ENCODE measurements at regions not wholly inside any gene's neighbourhood (a gene's known extent, or its start where the extent isn't known, plus 50 kb on each side); places are given as distances from the start of the nearest gene placed in this dataset.

DNA sequence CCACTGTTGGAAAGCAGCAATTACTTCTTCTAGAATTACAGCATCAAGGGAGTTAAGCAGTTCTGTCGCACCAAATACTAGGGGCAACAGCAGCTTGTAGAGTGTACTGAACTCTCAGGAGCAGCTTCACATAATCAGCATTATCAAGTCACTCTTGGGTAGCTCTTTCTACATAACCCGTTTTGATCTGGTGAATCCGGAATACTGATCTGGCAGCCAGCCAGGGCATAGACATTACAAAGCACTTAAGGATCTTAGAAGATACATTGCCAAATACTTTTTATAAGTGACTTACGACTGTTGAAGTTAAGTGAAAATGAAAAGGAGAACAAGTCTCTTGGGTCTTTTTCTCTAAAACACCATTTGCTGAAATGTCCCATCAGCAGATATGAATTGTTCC lies 73.2 kb upstream of the NETO1 start (continued):
- TF ChIP-seq, protein P1, sequence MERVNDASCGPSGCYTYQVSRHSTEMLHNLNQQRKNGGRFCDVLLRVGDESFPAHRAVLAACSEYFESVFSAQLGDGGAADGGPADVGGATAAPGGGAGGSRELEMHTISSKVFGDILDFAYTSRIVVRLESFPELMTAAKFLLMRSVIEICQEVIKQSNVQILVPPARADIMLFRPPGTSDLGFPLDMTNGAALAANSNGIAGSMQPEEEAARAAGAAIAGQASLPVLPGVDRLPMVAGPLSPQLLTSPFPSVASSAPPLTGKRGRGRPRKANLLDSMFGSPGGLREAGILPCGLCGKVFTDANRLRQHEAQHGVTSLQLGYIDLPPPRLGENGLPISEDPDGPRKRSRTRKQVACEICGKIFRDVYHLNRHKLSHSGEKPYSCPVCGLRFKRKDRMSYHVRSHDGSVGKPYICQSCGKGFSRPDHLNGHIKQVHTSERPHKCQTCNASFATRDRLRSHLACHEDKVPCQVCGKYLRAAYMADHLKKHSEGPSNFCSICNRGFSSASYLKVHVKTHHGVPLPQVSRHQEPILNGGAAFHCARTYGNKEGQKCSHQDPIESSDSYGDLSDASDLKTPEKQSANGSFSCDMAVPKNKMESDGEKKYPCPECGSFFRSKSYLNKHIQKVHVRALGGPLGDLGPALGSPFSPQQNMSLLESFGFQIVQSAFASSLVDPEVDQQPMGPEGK (CRISPR knock-in tag; IDR thresholded peaks at IDR 0.05; ENCODE audit: borderline replicate concordance): no peak
- TF ChIP-seq BACH2 (CRISPR knock-in tag; IDR thresholded peaks at IDR 0.05; ENCODE audit: borderline replicate concordance) (no peak), PPARA (CRISPR knock-in tag; IDR thresholded peaks at IDR 0.05; ENCODE audit: borderline replicate concordance) (no peak)

DNA sequence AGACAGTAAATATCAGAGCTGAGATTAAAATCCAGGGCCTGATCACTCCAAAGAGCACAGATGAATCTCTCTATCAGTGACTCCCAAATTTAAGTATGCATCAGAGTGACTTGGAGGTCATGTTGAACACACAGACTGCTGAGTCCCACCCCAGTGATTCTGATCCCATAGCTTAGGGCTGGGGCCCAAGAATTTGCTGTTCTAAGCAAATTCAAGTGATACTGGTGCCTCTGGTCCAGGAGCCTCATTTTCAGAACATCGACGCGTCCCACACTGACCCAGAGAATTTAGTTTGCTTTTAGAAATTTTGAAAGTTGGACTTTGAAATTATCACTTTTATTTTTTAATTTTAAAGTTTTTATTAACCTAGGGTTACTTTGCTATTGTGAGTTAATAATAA lies 72.7 kb upstream of the NETO1 start:
- no peak for ATAC-seq
- TF ChIP-seq ESRRG (CRISPR knock-in tag; IDR thresholded peaks at IDR 0.05) (no peak), TOX (CRISPR knock-in tag; IDR thresholded peaks at IDR 0.05; ENCODE audit: borderline replicate concordance) (no peak), OSR1 (CRISPR knock-in tag; IDR thresholded peaks at IDR 0.05) (no peak)

DNA sequence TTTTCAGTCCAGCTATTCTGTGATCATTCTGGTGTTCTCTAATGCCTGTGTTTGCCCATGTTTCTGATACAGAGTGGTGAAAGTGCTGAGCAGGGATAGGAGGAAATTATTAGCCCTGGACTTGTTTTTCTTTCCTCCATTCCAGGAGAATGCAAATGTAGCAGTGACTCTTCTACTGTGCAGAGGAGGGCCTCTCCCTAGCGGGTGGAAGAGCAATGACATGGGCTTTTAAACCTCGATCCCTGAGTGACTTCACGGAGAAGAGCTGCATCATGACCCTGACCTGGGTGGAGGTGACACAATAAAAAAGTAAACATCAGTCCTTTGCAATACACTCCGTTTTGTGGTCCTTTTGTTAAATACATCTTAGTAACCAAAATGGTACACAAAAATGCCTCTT lies 68.0 kb upstream of the NETO1 start:
- ATAC-seq: no peak
- TF ChIP-seq, protein P2, sequence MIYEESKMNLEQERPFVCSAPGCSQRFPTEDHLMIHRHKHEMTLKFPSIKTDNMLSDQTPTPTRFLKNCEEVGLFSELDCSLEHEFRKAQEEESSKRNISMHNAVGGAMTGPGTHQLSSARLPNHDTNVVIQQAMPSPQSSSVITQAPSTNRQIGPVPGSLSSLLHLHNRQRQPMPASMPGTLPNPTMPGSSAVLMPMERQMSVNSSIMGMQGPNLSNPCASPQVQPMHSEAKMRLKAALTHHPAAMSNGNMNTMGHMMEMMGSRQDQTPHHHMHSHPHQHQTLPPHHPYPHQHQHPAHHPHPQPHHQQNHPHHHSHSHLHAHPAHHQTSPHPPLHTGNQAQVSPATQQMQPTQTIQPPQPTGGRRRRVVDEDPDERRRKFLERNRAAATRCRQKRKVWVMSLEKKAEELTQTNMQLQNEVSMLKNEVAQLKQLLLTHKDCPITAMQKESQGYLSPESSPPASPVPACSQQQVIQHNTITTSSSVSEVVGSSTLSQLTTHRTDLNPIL (CRISPR knock-in tag; IDR thresholded peaks at IDR 0.05; ENCODE audit: low read depth): no peak
- TF ChIP-seq ZNF565 (CRISPR knock-in tag; conservative IDR thresholded peaks at IDR 0.05; ENCODE audit: low read depth): no peak
- no peak for TF ChIP-seq PPARA (CRISPR knock-in tag; IDR thresholded peaks at IDR 0.05; ENCODE audit: borderline replicate concordance)
- TF ChIP-seq GLIS3 (CRISPR knock-in tag; IDR thresholded peaks at IDR 0.05): no peak
- TF ChIP-seq, protein P3, sequence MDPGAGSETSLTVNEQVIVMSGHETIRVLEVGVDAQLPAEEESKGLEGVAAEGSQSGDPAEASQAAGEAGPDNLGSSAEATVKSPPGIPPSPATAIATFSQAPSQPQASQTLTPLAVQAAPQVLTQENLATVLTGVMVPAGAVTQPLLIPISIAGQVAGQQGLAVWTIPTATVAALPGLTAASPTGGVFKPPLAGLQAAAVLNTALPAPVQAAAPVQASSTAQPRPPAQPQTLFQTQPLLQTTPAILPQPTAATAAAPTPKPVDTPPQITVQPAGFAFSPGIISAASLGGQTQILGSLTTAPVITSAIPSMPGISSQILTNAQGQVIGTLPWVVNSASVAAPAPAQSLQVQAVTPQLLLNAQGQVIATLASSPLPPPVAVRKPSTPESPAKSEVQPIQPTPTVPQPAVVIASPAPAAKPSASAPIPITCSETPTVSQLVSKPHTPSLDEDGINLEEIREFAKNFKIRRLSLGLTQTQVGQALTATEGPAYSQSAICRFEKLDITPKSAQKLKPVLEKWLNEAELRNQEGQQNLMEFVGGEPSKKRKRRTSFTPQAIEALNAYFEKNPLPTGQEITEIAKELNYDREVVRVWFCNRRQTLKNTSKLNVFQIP (CRISPR knock-in tag; IDR thresholded peaks at IDR 0.05; ENCODE audit: borderline replicate concordance, low read depth): no peak
- no peak for TF ChIP-seq ZFP3 (CRISPR knock-in tag; IDR thresholded peaks at IDR 0.05)
- TF ChIP-seq, protein P4, sequence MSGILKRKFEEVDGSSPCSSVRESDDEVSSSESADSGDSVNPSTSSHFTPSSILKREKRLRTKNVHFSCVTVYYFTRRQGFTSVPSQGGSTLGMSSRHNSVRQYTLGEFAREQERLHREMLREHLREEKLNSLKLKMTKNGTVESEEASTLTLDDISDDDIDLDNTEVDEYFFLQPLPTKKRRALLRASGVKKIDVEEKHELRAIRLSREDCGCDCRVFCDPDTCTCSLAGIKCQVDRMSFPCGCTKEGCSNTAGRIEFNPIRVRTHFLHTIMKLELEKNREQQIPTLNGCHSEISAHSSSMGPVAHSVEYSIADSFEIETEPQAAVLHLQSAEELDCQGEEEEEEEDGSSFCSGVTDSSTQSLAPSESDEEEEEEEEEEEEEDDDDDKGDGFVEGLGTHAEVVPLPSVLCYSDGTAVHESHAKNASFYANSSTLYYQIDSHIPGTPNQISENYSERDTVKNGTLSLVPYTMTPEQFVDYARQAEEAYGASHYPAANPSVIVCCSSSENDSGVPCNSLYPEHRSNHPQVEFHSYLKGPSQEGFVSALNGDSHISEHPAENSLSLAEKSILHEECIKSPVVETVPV (CRISPR knock-in tag; IDR thresholded peaks at IDR 0.05): no peak
- TF ChIP-seq TCF4 (CRISPR knock-in tag; IDR thresholded peaks at IDR 0.05; ENCODE audit: borderline replicate concordance): no peak
- TF ChIP-seq ESRRG (CRISPR knock-in tag; IDR thresholded peaks at IDR 0.05): no peak
- TF ChIP-seq, protein P5, sequence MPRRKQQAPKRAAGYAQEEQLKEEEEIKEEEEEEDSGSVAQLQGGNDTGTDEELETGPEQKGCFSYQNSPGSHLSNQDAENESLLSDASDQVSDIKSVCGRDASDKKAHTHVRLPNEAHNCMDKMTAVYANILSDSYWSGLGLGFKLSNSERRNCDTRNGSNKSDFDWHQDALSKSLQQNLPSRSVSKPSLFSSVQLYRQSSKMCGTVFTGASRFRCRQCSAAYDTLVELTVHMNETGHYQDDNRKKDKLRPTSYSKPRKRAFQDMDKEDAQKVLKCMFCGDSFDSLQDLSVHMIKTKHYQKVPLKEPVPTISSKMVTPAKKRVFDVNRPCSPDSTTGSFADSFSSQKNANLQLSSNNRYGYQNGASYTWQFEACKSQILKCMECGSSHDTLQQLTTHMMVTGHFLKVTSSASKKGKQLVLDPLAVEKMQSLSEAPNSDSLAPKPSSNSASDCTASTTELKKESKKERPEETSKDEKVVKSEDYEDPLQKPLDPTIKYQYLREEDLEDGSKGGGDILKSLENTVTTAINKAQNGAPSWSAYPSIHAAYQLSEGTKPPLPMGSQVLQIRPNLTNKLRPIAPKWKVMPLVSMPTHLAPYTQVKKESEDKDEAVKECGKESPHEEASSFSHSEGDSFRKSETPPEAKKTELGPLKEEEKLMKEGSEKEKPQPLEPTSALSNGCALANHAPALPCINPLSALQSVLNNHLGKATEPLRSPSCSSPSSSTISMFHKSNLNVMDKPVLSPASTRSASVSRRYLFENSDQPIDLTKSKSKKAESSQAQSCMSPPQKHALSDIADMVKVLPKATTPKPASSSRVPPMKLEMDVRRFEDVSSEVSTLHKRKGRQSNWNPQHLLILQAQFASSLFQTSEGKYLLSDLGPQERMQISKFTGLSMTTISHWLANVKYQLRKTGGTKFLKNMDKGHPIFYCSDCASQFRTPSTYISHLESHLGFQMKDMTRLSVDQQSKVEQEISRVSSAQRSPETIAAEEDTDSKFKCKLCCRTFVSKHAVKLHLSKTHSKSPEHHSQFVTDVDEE (CRISPR knock-in tag; IDR thresholded peaks at IDR 0.05): no peak

DNA sequence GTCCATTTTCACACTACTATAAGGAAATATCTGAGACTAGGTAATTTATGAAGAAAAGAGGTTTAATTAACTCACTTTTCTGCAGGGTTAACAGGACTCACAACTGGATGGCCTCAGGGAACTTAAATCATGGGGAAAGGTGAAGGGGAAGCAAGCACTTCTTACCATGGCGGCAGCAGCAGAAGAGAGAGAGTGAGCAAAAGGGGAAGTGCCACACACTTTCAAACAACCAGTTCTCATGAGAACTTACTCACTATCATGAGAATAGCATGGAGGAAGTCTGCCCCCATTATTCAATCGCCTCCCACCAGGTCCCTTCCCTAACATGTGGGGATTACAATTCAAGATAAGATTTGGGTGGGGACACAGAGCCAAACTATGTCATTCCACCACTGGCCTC lies 55.1 kb upstream of the NETO1 start:
- TF ChIP-seq PPARA (CRISPR knock-in tag; IDR thresholded peaks at IDR 0.05; ENCODE audit: borderline replicate concordance) (no peak), TCF4 (CRISPR knock-in tag; IDR thresholded peaks at IDR 0.05; ENCODE audit: borderline replicate concordance) (no peak), ESRRG (CRISPR knock-in tag; IDR thresholded peaks at IDR 0.05) (no peak), ARNTL (CRISPR knock-in tag; IDR thresholded peaks at IDR 0.05; ENCODE audit: borderline replicate concordance, low read depth) (no peak), ZFP3 (CRISPR knock-in tag; IDR thresholded peaks at IDR 0.05) (no peak), ISL1 (CRISPR knock-in tag; IDR thresholded peaks at IDR 0.05) (no peak), ZNF70 (CRISPR knock-in tag; IDR thresholded peaks at IDR 0.05) (no peak), GLIS3 (CRISPR knock-in tag; IDR thresholded peaks at IDR 0.05) (no peak), TOX (CRISPR knock-in tag; IDR thresholded peaks at IDR 0.05; ENCODE audit: borderline replicate concordance) (no peak), BACH2 (CRISPR knock-in tag; IDR thresholded peaks at IDR 0.05; ENCODE audit: borderline replicate concordance) (no peak), ZFP30 (CRISPR knock-in tag; IDR thresholded peaks at IDR 0.05) (no peak), ZNF8 (CRISPR knock-in tag; IDR thresholded peaks at IDR 0.05) (no peak), SNAI2 (CRISPR knock-in tag; IDR thresholded peaks at IDR 0.05) (no peak), RARB (CRISPR knock-in tag; IDR thresholded peaks at IDR 0.05) (no peak), OSR1 (CRISPR knock-in tag; IDR thresholded peaks at IDR 0.05) (no peak), ZC3H10 (CRISPR knock-in tag; IDR thresholded peaks at IDR 0.05) (no peak)
- TF ChIP-seq, protein P4 (CRISPR knock-in tag; IDR thresholded peaks at IDR 0.05): no peak
- TF ChIP-seq, protein P3 (CRISPR knock-in tag; IDR thresholded peaks at IDR 0.05; ENCODE audit: borderline replicate concordance, low read depth): no peak
- TF ChIP-seq, protein P2 (CRISPR knock-in tag; IDR thresholded peaks at IDR 0.05; ENCODE audit: low read depth): no peak

More for the DNA sequence above, 55.1 kb upstream of the NETO1 start:
- ATAC-seq: no peak
